SU-DHL-6 (cell line): ENCODE measurements at regions not wholly inside any gene's neighbourhood (a gene's known extent, or its start where the extent isn't known, plus 50 kb on each side); places are given as distances from the start of the nearest gene placed in this dataset.

ENCODE experiments used
- H2AFZ ChIP-seq: fragments of 200-600 bp; sonication (generic); 2 replicates; pipeline ENCODE4 v1.6.1; 2014; ENCODE audit warnings: low read depth, mild to moderate bottlenecking, moderate library complexity, mixed read lengths, antibody characterized with exemption, low read length; ENCODE audit not compliant: severe bottlenecking
- H3F3A ChIP-seq: fragments of 200-600 bp; shearing (Covaris generic); 2 replicates; pipeline ENCODE4 v1.6.0; 2016; ENCODE audit warnings: antibody characterized with exemption, mild to moderate bottlenecking; ENCODE audit not compliant: insufficient read depth
- H3K27ac ChIP-seq: fragments of 200-600 bp; sonication (generic); 2 replicates; pipeline ENCODE4 v1.5.1; 2016; ENCODE audit warnings: low read depth, mild to moderate bottlenecking, low read length, moderate library complexity, mixed read lengths
- H3K27me3 ChIP-seq: fragments of 200-600 bp; sonication (generic), shearing (Covaris generic); 2 replicates; pipeline ENCODE4 v1.6.0; 2014; ENCODE audit warnings: mild to moderate bottlenecking, low read length
- H3K36me3 ChIP-seq: fragments of 200-600 bp; sonication (generic); 2 replicates; pipeline ENCODE4 v1.6.1; 2014; ENCODE audit warnings: mild to moderate bottlenecking, low read length, mixed read lengths
- H3K4me2 ChIP-seq: fragments of 300-600, 200-600 bp; shearing (Covaris generic), sonication (generic); 2 replicates; pipeline ENCODE4 v1.6.0; 2014; ENCODE audit warnings: low read length, low read depth, mild to moderate bottlenecking; ENCODE audit not compliant: poor library complexity, severe bottlenecking
- H3K4me3 ChIP-seq: fragments of 200-600 bp; sonication (generic); 2 replicates; pipeline ENCODE4 v1.5.1; 2014; ENCODE audit warnings: antibody characterized with exemption, low read length, mild to moderate bottlenecking, mixed read lengths; ENCODE audit not compliant: insufficient read depth, poor library complexity, severe bottlenecking
- H3K79me2 ChIP-seq: fragments of 200-600 bp; sonication (generic); 2 replicates; pipeline ENCODE4 v1.6.1; 2014; ENCODE audit warnings: mild to moderate bottlenecking, low read length, moderate library complexity; ENCODE audit not compliant: insufficient read depth
- H3K9ac ChIP-seq: fragments of 200-600 bp; sonication (generic); 2 replicates; pipeline ENCODE4 v1.7.0; 2014; ENCODE audit warnings: mild to moderate bottlenecking, low read length
- H3K9me2 ChIP-seq: fragments of 200-600 bp; sonication (generic); replicated peaks from 2 replicates; pipeline ENCODE4 v1.6.1; 2014; ENCODE audit warnings: low read length; ENCODE audit not compliant: insufficient read depth
- H3K9me3 ChIP-seq: fragments of 200-600 bp; sonication (generic); 2 replicates; pipeline ENCODE4 v1.6.1; 2014; ENCODE audit warnings: low read length, mixed read lengths; ENCODE audit not compliant: insufficient read depth
- H4K20me1 ChIP-seq: fragments of 200-600 bp; sonication (generic); 2 replicates; pipeline ENCODE4 v1.6.1; 2014; ENCODE audit warnings: low read depth, mild to moderate bottlenecking, antibody characterized with exemption, low read length, moderate library complexity, mixed read lengths
- CTCF ChIP-seq: fragments of 200-600 bp; sonication (generic); IDR thresholded peaks from one replicate; pipeline ENCODE4 v1.5.1; 2017; ENCODE audit warnings: antibody characterized with exemption, mild to moderate bottlenecking, low read length, moderate library complexity; ENCODE audit not compliant: insufficient read depth, poor library complexity, severe bottlenecking
- EZH2phosphoT487 ChIP-seq: fragments of 200-600 bp; sonication (generic), shearing (Covaris generic); conservative IDR thresholded peaks from 2 replicates; pipeline ENCODE4 v1.6.1; 2018; ENCODE audit warnings: mild to moderate bottlenecking, antibody characterized with exemption, low read length, moderate library complexity, mixed read lengths

GRCh38 chr1:106705971-106706370, 350.5 kb upstream of the PRMT6 start:
- Histone ChIP-seq H3K27ac (no peak overlapping the region), H3K27me3 (no peaks in the 10 kb centered on the region), H3K4me3 (no peak overlapping the region), H3K79me2 (no peaks in the 10 kb centered on the region), H4K20me1 (no peaks in the 10 kb centered on the region), H3K4me2 (no peak overlapping the region), H3K36me3 (no peaks in the 10 kb centered on the region), H3K9me2 (no peaks in the 10 kb centered on the region), H2AFZ (no peak overlapping the region), H3F3A (no peaks in the 10 kb centered on the region), H3K9me3 (no peaks in the 10 kb centered on the region), H3K9ac (no peak overlapping the region)
- no peak for TF ChIP-seq EZH2phosphoT487
- TF ChIP-seq CTCF: no peak

DNA sequence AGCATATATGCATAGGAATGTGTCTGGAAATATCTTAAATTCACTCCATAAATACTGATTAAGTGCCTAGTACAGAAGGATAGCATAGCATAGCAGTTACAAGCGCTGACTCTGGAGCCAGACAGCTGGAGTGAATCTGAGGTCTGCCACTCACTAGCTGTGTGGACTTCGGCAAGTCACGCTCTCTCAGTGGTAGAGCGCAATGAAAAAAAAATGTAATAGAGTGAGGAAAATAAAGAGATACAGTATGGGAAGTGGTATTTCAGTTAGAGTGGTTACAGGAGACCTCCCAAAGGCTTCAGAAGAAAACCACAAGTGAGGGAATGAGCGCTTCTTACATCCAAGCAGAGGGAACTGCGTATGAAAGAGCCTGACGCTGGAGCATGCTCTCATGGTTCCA, 338.9 kb upstream of the PRMT6 start:
- Histone ChIP-seq H3K36me3 (no peaks in the 10 kb centered on the region), H3K4me2 (no peak overlapping the region), H3K27me3 (no peaks in the 10 kb centered on the region), H3K9ac (no peak overlapping the region), H3K9me3 (no peaks in the 10 kb centered on the region), H4K20me1 (no peaks in the 10 kb centered on the region), H3K4me3 (no peak overlapping the region), H3K79me2 (no peaks in the 10 kb centered on the region), H3K9me2 (no peaks in the 10 kb centered on the region), H3F3A (0 out of 2 replicates have a peak, but pooled peaks cover 3% of the 10 kb centered on the region), H3K27ac (no peak overlapping the region), H2AFZ (no peak overlapping the region)
- TF ChIP-seq CTCF: no peak
- TF ChIP-seq EZH2phosphoT487: no peak

DNA sequence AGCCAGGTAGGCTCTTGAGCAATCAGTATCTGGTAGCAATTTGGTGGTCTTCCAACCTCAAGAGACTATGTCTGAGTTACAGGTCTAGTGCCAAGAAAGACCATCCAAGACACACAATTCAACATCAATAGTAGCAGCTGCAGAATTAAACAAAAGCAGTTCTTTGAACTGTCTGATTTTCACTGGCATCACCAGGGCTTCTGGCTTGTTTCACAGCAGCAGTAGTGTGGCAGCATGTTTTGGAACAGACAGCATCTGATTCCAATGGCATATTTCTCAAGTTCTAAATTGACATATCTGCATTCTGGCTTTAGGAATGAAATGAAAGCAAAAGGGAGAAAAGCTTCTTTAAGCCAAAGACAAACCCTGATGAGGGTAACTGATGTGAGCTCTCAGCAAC, 334.7 kb upstream of the PRMT6 start:
- Histone ChIP-seq H3K27me3 (no peaks in the 10 kb centered on the region), H3K9me2 (no peaks in the 10 kb centered on the region), H3K36me3 (no peaks in the 10 kb centered on the region), H3K79me2 (no peaks in the 10 kb centered on the region), H3K27ac (no peak overlapping the region), H3K4me2 (no peak overlapping the region), H3K9me3 (no peaks in the 10 kb centered on the region), H4K20me1 (no peaks in the 10 kb centered on the region), H3F3A (0 out of 2 replicates have a peak, but pooled peaks cover 3% of the 10 kb centered on the region), H2AFZ (no peak overlapping the region), H3K4me3 (no peak overlapping the region), H3K9ac (no peak overlapping the region)
- TF ChIP-seq EZH2phosphoT487 (no peak), CTCF (no peak)
